ENCODE measurements at regions not wholly inside any gene's neighbourhood (a gene's known extent, or its start where the extent isn't known, plus 50 kb on each side); places are given as distances from the start of the nearest gene placed in this dataset.

DNA sequence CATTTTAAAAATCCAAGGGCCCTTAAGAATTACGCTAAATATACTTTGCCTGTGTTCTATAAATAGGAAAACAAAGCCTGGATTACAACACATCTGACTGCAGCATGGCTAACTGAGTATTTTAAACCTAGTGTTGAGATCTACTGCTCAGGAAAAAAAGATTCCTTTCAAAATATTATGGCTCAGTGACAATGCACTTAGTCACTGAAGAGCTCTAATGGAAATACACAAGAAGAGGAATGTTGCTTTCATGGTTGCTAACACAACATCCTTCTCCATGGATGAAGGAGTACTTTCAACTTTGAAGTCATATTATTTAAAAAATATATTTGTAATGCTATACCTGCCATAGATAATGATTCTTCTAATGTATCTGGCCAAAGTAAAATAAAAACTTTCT, 248.3 kb upstream of the NEGR1 start:
- H3K4me2 ChIP-seq (ENCODE audit: low read depth, low read length) = no peak overlapping the region
- DNase-seq = no peak
- no peaks in the 10 kb centered on the region for H3K9me3 ChIP-seq (replicated peaks; ENCODE audit: insufficient read depth, low read length)
- TF ChIP-seq EZH2phosphoT487 (IDR thresholded peaks at IDR 0.05; ENCODE audit: low read length) = no peak
- no peak for TF ChIP-seq CTCF (IDR thresholded peaks at IDR 0.05; ENCODE audit: low read length)
- TF ChIP-seq EZH2 (optimal IDR thresholded peaks at IDR 0.05; ENCODE audit: low read depth, low read length) = no peak
- no peak overlapping the region for H3K4me3 ChIP-seq (ENCODE audit: low read length)
- H3K79me2 ChIP-seq (ENCODE audit: low read length) = no peaks in the 10 kb centered on the region
- no peaks in the 10 kb centered on the region for H4K20me1 ChIP-seq (ENCODE audit: insufficient read depth, low read length)
- no peaks in the 10 kb centered on the region for H3K27me3 ChIP-seq (replicated peaks; ENCODE audit: insufficient read depth, low read length)
- no peaks in the 10 kb centered on the region for H3K9me2 ChIP-seq (replicated peaks; ENCODE audit: insufficient read depth, low read length)
- no peak overlapping the region for H2AFZ ChIP-seq (ENCODE audit: low read length)
- no peak overlapping the region for H3K27ac ChIP-seq (ENCODE audit: low read length)
- no peaks in the 10 kb centered on the region for H3K4me1 ChIP-seq (ENCODE audit: low read length)
- no peak overlapping the region for H3K9ac ChIP-seq (ENCODE audit: low read length)
- no peaks in the 10 kb centered on the region for H3K36me3 ChIP-seq (replicated peaks; ENCODE audit: insufficient read depth, low read length)
- no peaks in the 10 kb centered on the region for H3F3A ChIP-seq (ENCODE audit: insufficient read depth, low read length)

GRCh38 chr1:72526926-72527325, 244.6 kb upstream of the NEGR1 start:
- no peaks in the 10 kb centered on the region for H3K9me2 ChIP-seq (replicated peaks; ENCODE audit: insufficient read depth, low read length)
- no peaks in the 10 kb centered on the region for H3F3A ChIP-seq (ENCODE audit: insufficient read depth, low read length)
- no peak overlapping the region for H3K4me2 ChIP-seq (ENCODE audit: low read depth, low read length)
- H3K27ac ChIP-seq (ENCODE audit: low read length) = no peak overlapping the region
- no peaks in the 10 kb centered on the region for H3K4me1 ChIP-seq (ENCODE audit: low read length)
- no peaks in the 10 kb centered on the region for H4K20me1 ChIP-seq (ENCODE audit: insufficient read depth, low read length)
- H3K4me3 ChIP-seq (ENCODE audit: low read length) = no peak overlapping the region
- H3K9me3 ChIP-seq (replicated peaks; ENCODE audit: insufficient read depth, low read length) = no peaks in the 10 kb centered on the region
- no peak for DNase-seq
- TF ChIP-seq EZH2phosphoT487 (IDR thresholded peaks at IDR 0.05; ENCODE audit: low read length) (no peak), CTCF (IDR thresholded peaks at IDR 0.05; ENCODE audit: low read length) (no peak), EZH2 (optimal IDR thresholded peaks at IDR 0.05; ENCODE audit: low read depth, low read length) (no peak)
- H3K79me2 ChIP-seq (ENCODE audit: low read length) = no peaks in the 10 kb centered on the region
- no peaks in the 10 kb centered on the region for H3K36me3 ChIP-seq (replicated peaks; ENCODE audit: insufficient read depth, low read length)
- no peak overlapping the region for H3K9ac ChIP-seq (ENCODE audit: low read length)
- no peaks in the 10 kb centered on the region for H3K27me3 ChIP-seq (replicated peaks; ENCODE audit: insufficient read depth, low read length)
- no peak overlapping the region for H2AFZ ChIP-seq (ENCODE audit: low read length)

GRCh38 chr1:72524021-72524420, 241.7 kb upstream of the NEGR1 start:
- no peak overlapping the region for H2AFZ ChIP-seq (ENCODE audit: low read length)
- TF ChIP-seq CTCF (IDR thresholded peaks at IDR 0.05; ENCODE audit: low read length) (no peak), EZH2phosphoT487 (IDR thresholded peaks at IDR 0.05; ENCODE audit: low read length) (no peak), EZH2 (optimal IDR thresholded peaks at IDR 0.05; ENCODE audit: low read depth, low read length) (no peak)
- no peaks in the 10 kb centered on the region for H3F3A ChIP-seq (ENCODE audit: insufficient read depth, low read length)
- no peaks in the 10 kb centered on the region for H4K20me1 ChIP-seq (ENCODE audit: insufficient read depth, low read length)
- DNase-seq = no peak
- H3K4me1 ChIP-seq (ENCODE audit: low read length) = no peaks in the 10 kb centered on the region
- H3K79me2 ChIP-seq (ENCODE audit: low read length) = no peaks in the 10 kb centered on the region
- H3K4me2 ChIP-seq (ENCODE audit: low read depth, low read length) = no peak overlapping the region
- no peaks in the 10 kb centered on the region for H3K36me3 ChIP-seq (replicated peaks; ENCODE audit: insufficient read depth, low read length)
- H3K27me3 ChIP-seq (replicated peaks; ENCODE audit: insufficient read depth, low read length) = no peaks in the 10 kb centered on the region
- H3K4me3 ChIP-seq (ENCODE audit: low read length) = no peak overlapping the region
- no peak overlapping the region for H3K27ac ChIP-seq (ENCODE audit: low read length)
- no peak overlapping the region for H3K9ac ChIP-seq (ENCODE audit: low read length)
- H3K9me3 ChIP-seq (replicated peaks; ENCODE audit: insufficient read depth, low read length) = no peaks in the 10 kb centered on the region
- no peaks in the 10 kb centered on the region for H3K9me2 ChIP-seq (replicated peaks; ENCODE audit: insufficient read depth, low read length)
